ENCODE measurements at regions not wholly inside any gene's neighbourhood (a gene's known extent, or its start where the extent isn't known, plus 50 kb on each side); places are given as distances from the start of the nearest gene placed in this dataset.

DNA sequence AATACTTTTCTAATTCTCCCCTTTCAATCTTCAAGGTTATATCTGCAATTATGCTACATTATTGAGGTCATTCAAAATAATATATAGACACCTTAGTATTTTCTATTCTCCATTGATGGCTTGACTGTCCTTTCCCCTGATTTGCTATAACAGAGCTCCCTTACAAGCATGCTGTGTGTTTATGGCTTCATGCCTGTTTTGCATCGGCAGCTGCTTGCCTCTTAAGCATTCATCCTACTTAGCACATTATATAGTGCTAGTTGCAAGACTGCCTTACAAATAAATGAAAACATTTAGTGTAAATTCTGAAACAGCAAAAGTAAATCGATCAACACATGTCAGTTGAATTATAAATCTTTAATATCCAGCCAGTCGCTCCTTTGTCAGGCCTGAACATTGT, 476.2 kb upstream of the POU3F2 start:
- no peak for TF ChIP-seq CTCF (IDR thresholded peaks at IDR 0.05; ENCODE audit: unreplicated experiment)
- intact Hi-C loops (cut with micrococcal nuclease; ENCODE audit: unreplicated experiment): no loop called here
- Mint-ChIP-seq H3K27me3 (ENCODE audit: unreplicated experiment) (no peaks in the 10 kb centered on the region), H3K4me3 (ENCODE audit: low read depth, unreplicated experiment) (no peak overlapping the region), H3K27ac (ENCODE audit: unreplicated experiment) (no peak overlapping the region), H3K36me3 (ENCODE audit: insufficient read depth, unreplicated experiment) (no peaks in the 10 kb centered on the region), H3K4me1 (ENCODE audit: low read depth, unreplicated experiment) (no peaks in the 10 kb centered on the region), H3K9me3 (ENCODE audit: low read depth, unreplicated experiment) (no peaks in the 10 kb centered on the region)
- DNase-seq: no peak
- CTCF ChIA-PET: interaction anchor here (0.9 kb wide), 1 partner anchor 10 kb away, joined by 3 read pairs; no protein-coding TSS in a partner anchor
- no TSS peak for BruUV-seq (replicated peaks)

DNA sequence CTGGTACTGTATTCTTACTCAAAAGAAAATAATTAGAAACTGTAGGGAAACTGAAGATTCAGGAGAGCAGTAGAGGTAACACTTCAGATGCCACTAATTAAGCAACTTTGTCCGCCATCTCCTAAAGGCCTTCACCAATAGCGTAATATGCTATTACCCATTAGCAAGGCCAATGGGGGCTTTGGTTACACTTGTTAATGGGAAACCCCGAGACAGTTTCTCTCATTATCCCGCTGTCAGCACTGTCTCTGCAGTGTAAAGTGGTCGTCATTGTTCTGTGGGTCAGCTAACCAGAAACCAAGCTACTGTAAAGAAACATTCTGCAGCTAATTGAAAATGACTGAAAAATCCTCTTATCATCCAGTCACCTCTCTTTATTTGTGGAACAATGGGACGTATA, 468.0 kb upstream of the POU3F2 start:
- no peak overlapping the region for H3K27ac Mint-ChIP-seq (ENCODE audit: unreplicated experiment)
- no TSS peak for BruUV-seq (replicated peaks)
- no peaks in the 10 kb centered on the region for H3K4me1 Mint-ChIP-seq (ENCODE audit: low read depth, unreplicated experiment)
- CTCF ChIA-PET: no interaction called here
- no peaks in the 10 kb centered on the region for H3K27me3 Mint-ChIP-seq (ENCODE audit: unreplicated experiment)
- H3K4me3 Mint-ChIP-seq (ENCODE audit: low read depth, unreplicated experiment): no peak overlapping the region
- H3K36me3 Mint-ChIP-seq (ENCODE audit: insufficient read depth, unreplicated experiment): no peaks in the 10 kb centered on the region
- DNase-seq: no peak
- TF ChIP-seq CTCF (IDR thresholded peaks at IDR 0.05; ENCODE audit: unreplicated experiment): no peak
- intact Hi-C loops (cut with micrococcal nuclease; ENCODE audit: unreplicated experiment): no loop called here
- peaks cover 4% of the 10 kb centered on the region for H3K9me3 Mint-ChIP-seq (ENCODE audit: low read depth, unreplicated experiment)

DNA sequence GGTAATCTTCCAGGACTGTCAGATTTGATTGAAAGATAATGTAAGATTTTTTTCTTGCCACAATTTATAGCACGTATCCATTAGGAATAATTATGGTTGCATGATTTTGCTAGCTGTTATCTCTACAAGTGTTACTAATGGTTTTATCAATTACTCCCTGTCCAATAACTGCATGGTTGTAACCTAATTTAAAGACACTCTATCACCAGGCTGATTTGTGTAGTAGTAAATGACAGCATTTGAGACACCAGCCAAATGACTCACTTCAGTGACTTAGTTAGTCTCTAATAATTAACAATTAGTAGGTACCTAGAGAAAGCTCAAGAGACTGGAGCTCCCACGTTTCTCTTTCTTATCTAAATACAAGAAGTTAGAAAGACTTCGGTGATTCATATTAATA, 453.8 kb upstream of the POU3F2 start:
- no TSS peak for BruUV-seq (replicated peaks)
- H3K4me3 Mint-ChIP-seq (ENCODE audit: low read depth, unreplicated experiment): no peak overlapping the region
- H3K4me1 Mint-ChIP-seq (ENCODE audit: low read depth, unreplicated experiment): no peaks in the 10 kb centered on the region
- DNase-seq: no peak
- no peaks in the 10 kb centered on the region for H3K36me3 Mint-ChIP-seq (ENCODE audit: insufficient read depth, unreplicated experiment)
- H3K27ac Mint-ChIP-seq (ENCODE audit: unreplicated experiment): no peak overlapping the region
- intact Hi-C loops (cut with micrococcal nuclease; ENCODE audit: unreplicated experiment): no loop called here
- no peak for TF ChIP-seq CTCF (IDR thresholded peaks at IDR 0.05; ENCODE audit: unreplicated experiment)
- CTCF ChIA-PET: no interaction called here
- H3K27me3 Mint-ChIP-seq (ENCODE audit: unreplicated experiment): no peaks in the 10 kb centered on the region
- no peaks in the 10 kb centered on the region for H3K9me3 Mint-ChIP-seq (ENCODE audit: low read depth, unreplicated experiment)

DNA sequence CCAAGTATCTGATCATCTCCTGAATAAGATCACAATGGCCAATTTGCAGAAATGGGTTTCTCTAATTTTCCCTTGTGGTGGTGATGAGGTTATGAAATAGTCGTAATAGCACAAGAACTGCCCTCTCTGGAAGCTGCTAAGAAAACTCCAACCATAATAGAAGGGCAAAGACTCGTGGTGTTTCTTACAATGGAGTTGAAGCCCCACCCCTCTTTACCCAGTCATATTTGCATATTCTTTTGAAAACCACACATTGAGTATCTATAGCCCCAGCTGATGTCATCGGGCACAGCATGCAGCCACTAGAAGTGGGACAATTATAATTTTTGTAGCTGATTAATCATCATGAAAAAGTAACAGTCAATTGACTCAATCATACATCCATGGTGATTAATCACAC, 452.1 kb upstream of the POU3F2 start:
- TF ChIP-seq CTCF (IDR thresholded peaks at IDR 0.05; ENCODE audit: unreplicated experiment): no peak
- Mint-ChIP-seq H3K4me3 (ENCODE audit: low read depth, unreplicated experiment) (no peak overlapping the region), H3K27me3 (ENCODE audit: unreplicated experiment) (no peaks in the 10 kb centered on the region), H3K27ac (ENCODE audit: unreplicated experiment) (no peak overlapping the region), H3K36me3 (ENCODE audit: insufficient read depth, unreplicated experiment) (no peaks in the 10 kb centered on the region), H3K4me1 (ENCODE audit: low read depth, unreplicated experiment) (no peaks in the 10 kb centered on the region), H3K9me3 (ENCODE audit: low read depth, unreplicated experiment) (no peaks in the 10 kb centered on the region)
- intact Hi-C loops (cut with micrococcal nuclease; ENCODE audit: unreplicated experiment): no loop called here
- CTCF ChIA-PET: no interaction called here
- no peak for DNase-seq
- no TSS peak for BruUV-seq (replicated peaks)

- BruUV-seq (replicated peaks): no TSS peak
- H3K4me1 Mint-ChIP-seq (ENCODE audit: low read depth, unreplicated experiment): no peaks in the 10 kb centered on the region
- DNase-seq: no peak
- no peak overlapping the region for H3K4me3 Mint-ChIP-seq (ENCODE audit: low read depth, unreplicated experiment)
- CTCF ChIA-PET: no interaction called here
- H3K36me3 Mint-ChIP-seq (ENCODE audit: insufficient read depth, unreplicated experiment): no peaks in the 10 kb centered on the region
- no peaks in the 10 kb centered on the region for H3K27me3 Mint-ChIP-seq (ENCODE audit: unreplicated experiment)
- no peak overlapping the region for H3K27ac Mint-ChIP-seq (ENCODE audit: unreplicated experiment)
- no peaks in the 10 kb centered on the region for H3K9me3 Mint-ChIP-seq (ENCODE audit: low read depth, unreplicated experiment)
- no peak for TF ChIP-seq CTCF (IDR thresholded peaks at IDR 0.05; ENCODE audit: unreplicated experiment)
- intact Hi-C loops (cut with micrococcal nuclease; ENCODE audit: unreplicated experiment): no loop called here
Measured at GRCh38 chr6:98384334-98384733, 450.0 kb upstream of the POU3F2 start.

Measured in Calu3 (cell line).